H9 (cell line): ENCODE measurements at regions not wholly inside any gene's neighbourhood (a gene's known extent, or its start where the extent isn't known, plus 50 kb on each side); places are given as distances from the start of the nearest gene placed in this dataset.

ENCODE experiments used
- DNase-seq: peaks from one replicate; pipeline ENCODE4 v3.0.0-alpha.2; 2017
- H2AFZ ChIP-seq: one replicate; pipeline ENCODE4 v1.6.1; 2013; ENCODE audit warnings: mild to moderate bottlenecking, low read length, control low read depth, moderate library complexity
- H2AK5ac ChIP-seq: 2 replicates; pipeline ENCODE4 v1.6.1; 2013; ENCODE audit warnings: low read length, control low read depth, mixed read lengths; ENCODE audit not compliant: insufficient read length
- H2BK120ac ChIP-seq: one replicate; pipeline ENCODE4 v1.6.1; 2013; ENCODE audit warnings: low read depth, mild to moderate bottlenecking, low read length, control low read depth, inconsistent platforms; ENCODE audit not compliant: poor library complexity, severe bottlenecking
- H2BK12ac ChIP-seq: 2 replicates; pipeline ENCODE4 v1.6.1; 2013; ENCODE audit warnings: low read length, control low read depth, mixed read lengths, low read depth; ENCODE audit not compliant: insufficient read length
- H2BK15ac ChIP-seq: 2 replicates; pipeline ENCODE4 v1.6.1; 2013; ENCODE audit warnings: low read depth, low read length, control low read depth
- H2BK20ac ChIP-seq: one replicate; pipeline ENCODE4 v1.6.1; 2013; ENCODE audit warnings: low read depth, mild to moderate bottlenecking, low read length, control low read depth, inconsistent platforms; ENCODE audit not compliant: poor library complexity, severe bottlenecking
- H2BK5ac ChIP-seq: 2 replicates; pipeline ENCODE4 v1.6.1; 2013; ENCODE audit warnings: low read length, control low read depth, mixed read lengths; ENCODE audit not compliant: insufficient read length
- H3K14ac ChIP-seq: 2 replicates; pipeline ENCODE4 v1.6.1; 2013; ENCODE audit warnings: low read length, control low read depth; ENCODE audit not compliant: insufficient read depth
- H3K18ac ChIP-seq: 2 replicates; pipeline ENCODE4 v1.6.1; 2013; ENCODE audit warnings: low read depth, mild to moderate bottlenecking, mixed read lengths, low read length, control low read depth; ENCODE audit not compliant: insufficient read length
- H3K23ac ChIP-seq: 2 replicates; pipeline ENCODE4 v1.6.1; 2013; ENCODE audit warnings: low read length, control low read depth, mixed read lengths, low read depth; ENCODE audit not compliant: insufficient read length
- H3K23me2 ChIP-seq: 2 replicates; pipeline ENCODE4 v1.6.1; 2013; ENCODE audit warnings: low read depth, mild to moderate bottlenecking, mixed read lengths, low read length, control low read depth; ENCODE audit not compliant: insufficient read length, poor library complexity, severe bottlenecking
- H3K27ac ChIP-seq: 2 replicates; pipeline ENCODE4 v1.5.1; 2013; ENCODE audit warnings: low read length, control low read depth, mixed read lengths, low read depth; ENCODE audit not compliant: insufficient read length
- H3K27me3 ChIP-seq: 2 replicates; pipeline ENCODE4 v1.6.1; 2013; ENCODE audit warnings: low read length, control low read depth, inconsistent platforms; ENCODE audit not compliant: insufficient read depth
- H3K4ac ChIP-seq: 2 replicates; pipeline ENCODE4 v1.6.1; 2013; ENCODE audit warnings: low read depth, mild to moderate bottlenecking, control low read depth, inconsistent platforms, low read length, moderate library complexity
- H3K4me1 ChIP-seq: 2 replicates; pipeline ENCODE4 v1.6.1; 2013; ENCODE audit warnings: low read length, control low read depth, inconsistent platforms; ENCODE audit not compliant: insufficient read depth
- H3K4me2 ChIP-seq: 2 replicates; pipeline ENCODE4 v1.6.1; 2013; ENCODE audit warnings: low read length, control low read depth, mixed read lengths; ENCODE audit not compliant: insufficient read length, insufficient read depth
- H3K56ac ChIP-seq: 2 replicates; pipeline ENCODE4 v1.6.1; 2013; ENCODE audit warnings: low read depth, mild to moderate bottlenecking, mixed read lengths, low read length, control low read depth; ENCODE audit not compliant: insufficient read length
- H3K79me1 ChIP-seq: 2 replicates; pipeline ENCODE4 v1.6.1; 2013; ENCODE audit warnings: low read depth, mild to moderate bottlenecking, moderate library complexity, low read length, control low read depth, inconsistent platforms; ENCODE audit not compliant: insufficient read depth, poor library complexity, severe bottlenecking
- H3K79me2 ChIP-seq: 2 replicates; pipeline ENCODE4 v1.6.1; 2013; ENCODE audit warnings: low read length, control low read depth, inconsistent platforms; ENCODE audit not compliant: insufficient read depth
- H3K9ac ChIP-seq: 2 replicates; pipeline ENCODE4 v1.6.1; 2013; ENCODE audit warnings: low read length, control low read depth, mixed read lengths; ENCODE audit not compliant: insufficient read length; ENCODE audit errors: extremely low read depth
- H3K9me3 ChIP-seq: one replicate; pipeline ENCODE4 v1.6.1; 2013; ENCODE audit warnings: low read depth, low read length, inconsistent platforms; ENCODE audit not compliant: control insufficient read depth
- H3T11ph ChIP-seq: one replicate; pipeline ENCODE4 v1.6.1; 2013; ENCODE audit warnings: mild to moderate bottlenecking, low read length, control low read depth, inconsistent platforms
- H4K20me1 ChIP-seq: one replicate; pipeline ENCODE4 v1.6.1; 2013; ENCODE audit not compliant: control insufficient read depth, insufficient read length, insufficient read depth
- H4K5ac ChIP-seq: 2 replicates; pipeline ENCODE4 v1.6.1; 2013; ENCODE audit warnings: low read depth, mild to moderate bottlenecking, mixed read lengths, low read length, control low read depth; ENCODE audit not compliant: insufficient read length
- H4K8ac ChIP-seq: replicated peaks from 2 replicates; pipeline ENCODE4 v1.6.1; 2013; ENCODE audit warnings: low read length, control low read depth, mixed read lengths, low read depth; ENCODE audit not compliant: insufficient read length
- H4K91ac ChIP-seq: 2 replicates; pipeline ENCODE4 v1.6.1; 2013; ENCODE audit warnings: low read depth, mild to moderate bottlenecking, moderate library complexity, mixed read lengths, low read length, control low read depth; ENCODE audit not compliant: insufficient read length
- H3K27ac Mint-ChIP-seq, 3 experiments: 2 replicates in 2 of 3; 3 replicates in 1 of 3; pipeline ENCODE4 v1.8.0; 2020 to 2021; ENCODE audit warnings: mixed read lengths in 3 of 3, mild to moderate bottlenecking in 1 of 3, moderate library complexity in 1 of 3
- H3K27me3 Mint-ChIP-seq: 2 replicates; pipeline ENCODE4 v1.8.0; 2021; ENCODE audit warnings: low read depth, mild to moderate bottlenecking, moderate library complexity, mixed read lengths
- H3K36me3 Mint-ChIP-seq, 3 experiments: 2 replicates in 2 of 3; 3 replicates in 1 of 3; pipeline ENCODE4 v1.8.0; 2020 to 2021; ENCODE audit warnings: low read depth in 3 of 3, mixed read lengths in 3 of 3; ENCODE audit not compliant: insufficient read depth in 1 of 3
- H3K4me1 Mint-ChIP-seq, 2 experiments: 2 replicates each; pipeline ENCODE4 v1.8.0; 2020; ENCODE audit warnings: mixed read lengths in 2 of 2
- H3K4me3 Mint-ChIP-seq, 2 experiments: 2 replicates in 1 of 2; 3 replicates in 1 of 2; pipeline ENCODE4 v1.8.0; 2020 to 2021; ENCODE audit warnings: mild to moderate bottlenecking in 2 of 2, mixed read lengths in 2 of 2, moderate library complexity in 1 of 2
- H3K9me3 Mint-ChIP-seq, 2 experiments: 2 replicates in 1 of 2; 3 replicates in 1 of 2; pipeline ENCODE4 v1.8.0; 2020; ENCODE audit warnings: mild to moderate bottlenecking in 2 of 2, mixed read lengths in 2 of 2, moderate library complexity in 1 of 2
- WGBS: extraction: QIAGEN DNeasy Blood & Tissue Kit; methylation state at CpG from one replicate; pipeline ENCODE4 v1.1.7; 2013; ENCODE audit warnings: missing lambda C conversion rate, low lambda C conversion rate, mixed read lengths; ENCODE audit not compliant: insufficient read length; ENCODE audit errors: extremely low coverage; 5-methylcytosine and 5-hydroxymethylcytosine counted together
- TF ChIP-seq, protein P1 (sequence below): fragments of 200-600 bp; sonication (generic); conservative IDR thresholded peaks from 3 replicates; pipeline ENCODE4 v1.8.0; 2021; ENCODE audit warnings: antibody characterized with exemption, mild to moderate bottlenecking

DNA sequence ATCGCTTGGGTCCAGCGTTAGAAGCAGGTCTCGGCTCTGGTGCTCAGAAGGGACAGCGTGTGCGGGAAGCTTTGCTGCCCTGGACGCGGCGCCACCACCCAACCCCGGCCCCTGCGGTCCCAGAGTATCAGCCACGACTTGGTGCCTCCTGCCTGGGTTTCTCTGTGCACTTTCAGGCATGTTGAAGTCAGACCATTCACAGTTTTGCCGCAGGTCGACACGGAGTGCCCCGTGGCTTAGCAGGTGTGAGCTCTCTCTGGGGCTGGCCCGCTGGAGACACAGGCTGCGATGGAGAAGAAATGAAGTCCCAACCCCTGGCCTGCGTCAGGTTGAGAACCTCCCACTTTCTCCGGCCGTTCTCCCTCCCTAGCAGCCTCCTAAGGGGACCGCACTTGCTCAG, 494.5 kb downstream of the BRD1 start:
- Histone ChIP-seq H2BK120ac (no peak overlapping the region), H2BK20ac (no peak overlapping the region), H2BK5ac (no peak overlapping the region), H4K20me1 (no peaks in the 10 kb centered on the region), H4K5ac (no peak overlapping the region), H3K4ac (no peak overlapping the region), H2AK5ac (no peak overlapping the region), H3K9me3 (no peaks in the 10 kb centered on the region), H4K91ac (no peak overlapping the region), H3K27ac (no peak overlapping the region), H3K9ac (no peak overlapping the region), H3K23me2 (no peaks in the 10 kb centered on the region), H3K23ac (no peak overlapping the region), H3K4me2 (no peak overlapping the region), H2BK12ac (no peak overlapping the region), H3K27me3 (no peaks in the 10 kb centered on the region), H3K18ac (no peak overlapping the region), H3K79me2 (no peaks in the 10 kb centered on the region), H2BK15ac (no peak overlapping the region), H4K8ac (no peak overlapping the region), H3K56ac (no peak overlapping the region), H3K14ac (no peak overlapping the region), H3T11ph (no peak overlapping the region), H2AFZ (no peak overlapping the region), H3K79me1 (no peaks in the 10 kb centered on the region), H3K4me1 (no peaks in the 10 kb centered on the region; the same call in 1 of the 2 replicates)
- Mint-ChIP-seq H3K4me3 (no peak overlapping the region), H3K36me3 (peaks cover 0 to under 1% (median 0%) of the 10 kb centered on the region in 3 experiments; a peak in 1 of 7 replicates), H3K9me3 (peaks cover 0 to 4% of the 10 kb centered on the region in 2 experiments; a peak in 3 of 5 replicates), H3K27me3 (peaks cover 19% of the 10 kb centered on the region), H3K27ac (no peak overlapping the region), H3K4me1 (peaks cover 7 to 14% of the 10 kb centered on the region in 2 experiments)
- TF ChIP-seq, protein P1, sequence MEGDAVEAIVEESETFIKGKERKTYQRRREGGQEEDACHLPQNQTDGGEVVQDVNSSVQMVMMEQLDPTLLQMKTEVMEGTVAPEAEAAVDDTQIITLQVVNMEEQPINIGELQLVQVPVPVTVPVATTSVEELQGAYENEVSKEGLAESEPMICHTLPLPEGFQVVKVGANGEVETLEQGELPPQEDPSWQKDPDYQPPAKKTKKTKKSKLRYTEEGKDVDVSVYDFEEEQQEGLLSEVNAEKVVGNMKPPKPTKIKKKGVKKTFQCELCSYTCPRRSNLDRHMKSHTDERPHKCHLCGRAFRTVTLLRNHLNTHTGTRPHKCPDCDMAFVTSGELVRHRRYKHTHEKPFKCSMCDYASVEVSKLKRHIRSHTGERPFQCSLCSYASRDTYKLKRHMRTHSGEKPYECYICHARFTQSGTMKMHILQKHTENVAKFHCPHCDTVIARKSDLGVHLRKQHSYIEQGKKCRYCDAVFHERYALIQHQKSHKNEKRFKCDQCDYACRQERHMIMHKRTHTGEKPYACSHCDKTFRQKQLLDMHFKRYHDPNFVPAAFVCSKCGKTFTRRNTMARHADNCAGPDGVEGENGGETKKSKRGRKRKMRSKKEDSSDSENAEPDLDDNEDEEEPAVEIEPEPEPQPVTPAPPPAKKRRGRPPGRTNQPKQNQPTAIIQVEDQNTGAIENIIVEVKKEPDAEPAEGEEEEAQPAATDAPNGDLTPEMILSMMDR, result no peak
- DNase-seq, result no peak
- WGBS, result no CpG with 5 or more reads among the region's 21 CpGs
